ENCODE measurements at regions not wholly inside any gene's neighbourhood (a gene's known extent, or its start where the extent isn't known, plus 50 kb on each side); places are given as distances from the start of the nearest gene placed in this dataset.

- H3K4me1 ChIP-seq (ENCODE audit: control insufficient read depth, insufficient read depth, low read length, poor library complexity, severe bottlenecking), result no peaks in the 10 kb centered on the region
- no peaks in the 10 kb centered on the region for H3K9me3 ChIP-seq (ENCODE audit: control insufficient read depth, low read length)
- no peaks in the 10 kb centered on the region for H3K36me3 ChIP-seq (ENCODE audit: control insufficient read depth, insufficient read depth, low read length)
- no peak overlapping the region for H3K4me3 ChIP-seq (ENCODE audit: insufficient read depth, low read depth, low read length, poor library complexity, severe bottlenecking)
- no peaks in the 10 kb centered on the region for H3K27me3 ChIP-seq (replicated peaks; ENCODE audit: control insufficient read depth, insufficient read depth, low read length, poor library complexity, severe bottlenecking)
- no peak for DNase-seq
- H3K27ac ChIP-seq (ENCODE audit: insufficient read depth, low read length, poor library complexity, severe bottlenecking), result no peak overlapping the region
These were observed 96.1 kb upstream of the DPT start for GRCh38 chr1:168825129-168825528.

DNA sequence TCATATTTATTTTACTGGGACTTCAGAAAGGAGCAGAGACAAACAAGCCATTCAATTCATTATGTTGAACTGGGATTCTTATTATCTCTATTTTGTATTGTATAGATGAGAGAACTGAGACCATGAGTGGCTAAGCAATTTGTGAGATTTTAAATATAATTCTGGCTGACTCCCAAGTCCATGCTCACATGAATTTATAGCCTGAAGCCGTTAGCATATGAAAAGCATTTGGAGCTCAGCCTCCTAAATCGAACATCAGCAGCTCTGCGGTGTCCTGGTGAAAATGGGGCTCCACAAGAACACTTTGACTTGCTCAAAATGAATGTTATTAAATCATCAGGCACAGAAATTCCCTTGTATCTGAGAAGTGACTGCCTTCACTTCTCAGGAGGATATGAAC lies 96.8 kb upstream of the DPT start:
- H3K36me3 ChIP-seq (ENCODE audit: control insufficient read depth, insufficient read depth, low read length), result no peaks in the 10 kb centered on the region
- H3K27ac ChIP-seq (ENCODE audit: insufficient read depth, low read length, poor library complexity, severe bottlenecking), result no peak overlapping the region
- H3K4me3 ChIP-seq (ENCODE audit: insufficient read depth, low read depth, low read length, poor library complexity, severe bottlenecking), result no peak overlapping the region
- H3K4me1 ChIP-seq (ENCODE audit: control insufficient read depth, insufficient read depth, low read length, poor library complexity, severe bottlenecking), result no peaks in the 10 kb centered on the region
- no peak for DNase-seq
- no peaks in the 10 kb centered on the region for H3K9me3 ChIP-seq (ENCODE audit: control insufficient read depth, low read length)
- H3K27me3 ChIP-seq (replicated peaks; ENCODE audit: control insufficient read depth, insufficient read depth, low read length, poor library complexity, severe bottlenecking), result no peaks in the 10 kb centered on the region

DNA sequence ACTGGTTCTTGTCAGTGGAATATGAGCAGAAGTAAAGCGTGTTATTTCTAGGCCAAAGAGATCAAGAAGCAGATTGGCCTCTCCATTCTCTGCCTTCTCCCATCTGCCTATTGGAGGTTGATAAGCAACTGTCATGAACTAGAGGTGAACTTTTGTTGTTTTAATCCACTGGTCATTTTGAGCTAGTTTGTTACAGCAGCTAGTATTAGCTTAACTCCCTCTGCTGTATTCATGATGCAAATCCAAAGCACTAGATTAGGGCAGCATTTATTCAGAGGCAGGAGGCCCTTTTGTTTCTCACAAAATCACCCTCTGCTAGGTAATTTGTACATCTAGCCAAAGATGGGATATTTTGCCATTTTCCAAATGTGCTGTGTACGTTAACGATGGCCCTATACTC lies 97.3 kb upstream of the DPT start:
- DNase-seq, result no peak
- no peaks in the 10 kb centered on the region for H3K27me3 ChIP-seq (replicated peaks; ENCODE audit: control insufficient read depth, insufficient read depth, low read length, poor library complexity, severe bottlenecking)

DNA sequence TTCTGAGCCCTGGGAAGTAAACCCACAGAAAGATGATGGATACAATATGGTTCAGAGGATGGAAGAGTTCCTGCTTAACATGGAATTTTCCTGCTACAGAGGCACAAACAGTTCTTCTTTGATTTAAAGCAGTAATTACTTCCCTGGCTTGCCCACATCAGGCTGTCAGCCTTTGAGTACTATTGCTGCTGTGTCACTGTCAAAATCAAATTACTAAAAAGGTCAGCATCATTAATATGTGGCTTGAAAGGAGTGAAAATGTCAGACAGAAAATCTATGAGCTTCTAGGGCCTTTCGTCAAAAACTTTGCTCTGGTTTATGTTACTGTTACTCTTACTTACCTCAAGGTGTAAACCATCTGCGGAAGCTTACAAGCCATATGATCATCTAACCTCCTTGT lies 98.6 kb upstream of the DPT start:
- no peak overlapping the region for H3K27ac ChIP-seq (ENCODE audit: insufficient read depth, low read length, poor library complexity, severe bottlenecking)
- H3K36me3 ChIP-seq (ENCODE audit: control insufficient read depth, insufficient read depth, low read length), result no peaks in the 10 kb centered on the region
- H3K9me3 ChIP-seq (ENCODE audit: control insufficient read depth, low read length), result no peaks in the 10 kb centered on the region
- no peak overlapping the region for H3K4me3 ChIP-seq (ENCODE audit: insufficient read depth, low read depth, low read length, poor library complexity, severe bottlenecking)
- no peaks in the 10 kb centered on the region for H3K4me1 ChIP-seq (ENCODE audit: control insufficient read depth, insufficient read depth, low read length, poor library complexity, severe bottlenecking)
- H3K27me3 ChIP-seq (replicated peaks; ENCODE audit: control insufficient read depth, insufficient read depth, low read length, poor library complexity, severe bottlenecking), result no peaks in the 10 kb centered on the region
- no peak for DNase-seq

More for the DNA sequence above, 97.3 kb upstream of the DPT start:
- H3K4me3 ChIP-seq (ENCODE audit: insufficient read depth, low read depth, low read length, poor library complexity, severe bottlenecking), result no peak overlapping the region
- H3K36me3 ChIP-seq (ENCODE audit: control insufficient read depth, insufficient read depth, low read length), result no peaks in the 10 kb centered on the region
- H3K4me1 ChIP-seq (ENCODE audit: control insufficient read depth, insufficient read depth, low read length, poor library complexity, severe bottlenecking), result no peaks in the 10 kb centered on the region
- no peak overlapping the region for H3K27ac ChIP-seq (ENCODE audit: insufficient read depth, low read length, poor library complexity, severe bottlenecking)
- H3K9me3 ChIP-seq (ENCODE audit: control insufficient read depth, low read length), result no peaks in the 10 kb centered on the region

DNA sequence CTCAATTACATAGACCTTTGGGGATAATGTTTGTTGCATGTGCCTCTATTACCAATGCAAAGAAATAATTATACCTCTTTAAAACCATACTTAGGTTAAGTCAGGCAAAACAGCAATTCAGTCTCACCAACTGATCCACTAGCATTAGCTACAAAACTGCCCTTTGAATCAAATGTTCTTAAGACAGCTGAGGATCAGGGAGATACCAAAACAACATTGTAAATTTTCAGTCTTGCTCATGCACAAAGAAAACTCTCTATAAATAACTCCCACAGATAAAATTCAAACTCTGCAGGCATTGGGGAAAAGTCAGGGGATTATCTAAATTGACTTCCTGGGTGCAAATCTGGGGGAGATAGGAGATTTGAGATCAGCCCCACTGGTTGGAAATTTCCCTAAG lies 100.9 kb upstream of the DPT start:
- Histone ChIP-seq H3K4me1 (ENCODE audit: control insufficient read depth, insufficient read depth, low read length, poor library complexity, severe bottlenecking) (peaks cover 2% of the 10 kb centered on the region), H3K9me3 (ENCODE audit: control insufficient read depth, low read length) (no peaks in the 10 kb centered on the region), H3K36me3 (ENCODE audit: control insufficient read depth, insufficient read depth, low read length) (no peaks in the 10 kb centered on the region), H3K27ac (ENCODE audit: insufficient read depth, low read length, poor library complexity, severe bottlenecking) (no peak overlapping the region), H3K27me3 (replicated peaks; ENCODE audit: control insufficient read depth, insufficient read depth, low read length, poor library complexity, severe bottlenecking) (no peaks in the 10 kb centered on the region), H3K4me3 (ENCODE audit: insufficient read depth, low read depth, low read length, poor library complexity, severe bottlenecking) (no peak overlapping the region)
- DNase-seq, result no peak

GRCh38 chr1:168830562-168830961 lies 101.6 kb upstream of the DPT start:
- Histone ChIP-seq H3K4me3 (ENCODE audit: insufficient read depth, low read depth, low read length, poor library complexity, severe bottlenecking) (no peak overlapping the region), H3K27me3 (replicated peaks; ENCODE audit: control insufficient read depth, insufficient read depth, low read length, poor library complexity, severe bottlenecking) (no peaks in the 10 kb centered on the region), H3K4me1 (ENCODE audit: control insufficient read depth, insufficient read depth, low read length, poor library complexity, severe bottlenecking) (peaks cover 2% of the 10 kb centered on the region), H3K36me3 (ENCODE audit: control insufficient read depth, insufficient read depth, low read length) (no peaks in the 10 kb centered on the region), H3K9me3 (ENCODE audit: control insufficient read depth, low read length) (no peaks in the 10 kb centered on the region), H3K27ac (ENCODE audit: insufficient read depth, low read length, poor library complexity, severe bottlenecking) (no peak overlapping the region)
- no peak for DNase-seq

GRCh38 chr1:168832661-168833060 lies 103.7 kb upstream of the DPT start:
- H3K27ac ChIP-seq (ENCODE audit: insufficient read depth, low read length, poor library complexity, severe bottlenecking), result no peak overlapping the region
- DNase-seq, result no peak

DNA sequence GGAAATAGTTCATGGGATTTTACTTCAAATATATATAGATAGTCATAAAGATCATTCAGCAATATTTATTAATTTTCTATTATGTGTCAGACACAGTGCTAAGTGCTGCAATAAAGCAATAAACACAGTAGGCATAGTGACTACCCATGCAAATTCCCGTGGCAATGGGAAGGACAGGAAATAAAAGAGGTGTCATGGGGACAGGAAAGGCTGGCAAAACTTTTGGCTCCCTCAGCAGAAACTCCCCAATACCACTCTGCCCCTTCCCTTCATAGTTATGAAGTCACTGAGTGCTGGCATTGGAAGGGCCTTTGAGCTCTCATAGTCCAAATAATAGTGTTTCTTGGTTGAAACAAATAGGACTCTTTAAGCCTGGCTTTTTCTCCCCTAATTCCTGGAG lies 104.4 kb upstream of the DPT start:
- H3K36me3 ChIP-seq (ENCODE audit: control insufficient read depth, insufficient read depth, low read length), result no peaks in the 10 kb centered on the region
- no peak for DNase-seq
- no peak overlapping the region for H3K27ac ChIP-seq (ENCODE audit: insufficient read depth, low read length, poor library complexity, severe bottlenecking)
- no peak overlapping the region for H3K4me3 ChIP-seq (ENCODE audit: insufficient read depth, low read depth, low read length, poor library complexity, severe bottlenecking)
- H3K27me3 ChIP-seq (replicated peaks; ENCODE audit: control insufficient read depth, insufficient read depth, low read length, poor library complexity, severe bottlenecking), result no peaks in the 10 kb centered on the region
- H3K4me1 ChIP-seq (ENCODE audit: control insufficient read depth, insufficient read depth, low read length, poor library complexity, severe bottlenecking), result peaks cover 2% of the 10 kb centered on the region
- H3K9me3 ChIP-seq (ENCODE audit: control insufficient read depth, low read length), result no peaks in the 10 kb centered on the region

More at GRCh38 chr1:168832661-168833060, 103.7 kb upstream of the DPT start:
- no peaks in the 10 kb centered on the region for H3K9me3 ChIP-seq (ENCODE audit: control insufficient read depth, low read length)
- no peaks in the 10 kb centered on the region for H3K27me3 ChIP-seq (replicated peaks; ENCODE audit: control insufficient read depth, insufficient read depth, low read length, poor library complexity, severe bottlenecking)
- no peaks in the 10 kb centered on the region for H3K36me3 ChIP-seq (ENCODE audit: control insufficient read depth, insufficient read depth, low read length)
- H3K4me1 ChIP-seq (ENCODE audit: control insufficient read depth, insufficient read depth, low read length, poor library complexity, severe bottlenecking), result peaks cover 2% of the 10 kb centered on the region
- no peak overlapping the region for H3K4me3 ChIP-seq (ENCODE audit: insufficient read depth, low read depth, low read length, poor library complexity, severe bottlenecking)

- Histone ChIP-seq H3K27me3 (replicated peaks; ENCODE audit: control insufficient read depth, insufficient read depth, low read length, poor library complexity, severe bottlenecking) (no peaks in the 10 kb centered on the region), H3K9me3 (ENCODE audit: control insufficient read depth, low read length) (no peaks in the 10 kb centered on the region), H3K4me1 (ENCODE audit: control insufficient read depth, insufficient read depth, low read length, poor library complexity, severe bottlenecking) (peaks cover 2% of the 10 kb centered on the region), H3K27ac (ENCODE audit: insufficient read depth, low read length, poor library complexity, severe bottlenecking) (no peak overlapping the region), H3K4me3 (ENCODE audit: insufficient read depth, low read depth, low read length, poor library complexity, severe bottlenecking) (no peak overlapping the region), H3K36me3 (ENCODE audit: control insufficient read depth, insufficient read depth, low read length) (no peaks in the 10 kb centered on the region)
- no peak for DNase-seq
These were observed 104.8 kb upstream of the DPT start for GRCh38 chr1:168833801-168834224.

- H3K9me3 ChIP-seq (ENCODE audit: control insufficient read depth, low read length), result no peaks in the 10 kb centered on the region
- no peak overlapping the region for H3K4me3 ChIP-seq (ENCODE audit: insufficient read depth, low read depth, low read length, poor library complexity, severe bottlenecking)
- H3K27me3 ChIP-seq (replicated peaks; ENCODE audit: control insufficient read depth, insufficient read depth, low read length, poor library complexity, severe bottlenecking), result no peaks in the 10 kb centered on the region
- no peak for DNase-seq
- peaks cover 2% of the 10 kb centered on the region for H3K4me1 ChIP-seq (ENCODE audit: control insufficient read depth, insufficient read depth, low read length, poor library complexity, severe bottlenecking)
- H3K27ac ChIP-seq (ENCODE audit: insufficient read depth, low read length, poor library complexity, severe bottlenecking), result no peak overlapping the region
- H3K36me3 ChIP-seq (ENCODE audit: control insufficient read depth, insufficient read depth, low read length), result no peaks in the 10 kb centered on the region
These were observed 105.3 kb upstream of the DPT start for GRCh38 chr1:168834225-168834872.
